A549 (cell line): ENCODE measurements at regions not wholly inside any gene's neighbourhood (a gene's known extent, or its start where the extent isn't known, plus 50 kb on each side); places are given as distances from the start of the nearest gene placed in this dataset.
A peak's percentile ranks its signal among the peaks of the same experiment; 100 is the strongest.

Source experiments
- ATAC-seq, 2 experiments: fragments of 200-7000 bp in 1 of 2; fragments of >200 bp in 1 of 2; cut with Nextera tagmentation in 1 of 2; cut with Tn5 transposase in 1 of 2; 3 replicates each; pipeline versions ENCODE4 v1.8.0 to v1.9.1; 2018 to 2020; ENCODE audit warnings: mild to moderate bottlenecking in 1 of 2, moderate library complexity in 1 of 2
- CTCF ChIA-PET: fragments of 300-600 bp; sonication (Branson Sonifier 250); formaldehyde crosslinking; extraction: SDS; loops from one replicate; lab custom pipeline; 2021; ENCODE audit warnings: antibody characterized with exemption, inconsistent platforms; lab: Yijun Ruan, JAX
- POLR2A ChIA-PET: fragments of 350-600 bp; formaldehyde crosslinking; extraction: SDS; loops from one replicate; lab custom pipeline; 2021; ENCODE audit warnings: antibody characterized with exemption, inconsistent platforms; lab: Yijun Ruan, JAX
- DNase-seq, 2 experiments: peaks; one replicate each; pipeline versions ENCODE4 v3.0.0 to v3.0.0-alpha.2; 2011 to 2016; ENCODE audit warnings: low read depth in 1 of 2, low spot score in 1 of 2
- FAIRE-seq: peaks from 2 replicates; lab custom pipeline; 2011; peaks lifted over from hg19 to GRCh38; lab: Jason Lieb, UNC
- H3K27ac ChIP-seq, 2 experiments: fragments of >200 bp; sonication (Bioruptor Twin); formaldehyde crosslinking; 3 replicates each; pipeline ENCODE4 v1.5.1; 2016 to 2017
- H3K4me1 ChIP-seq: fragments of >200 bp; sonication (Bioruptor Twin); formaldehyde crosslinking; 3 replicates; pipeline ENCODE4 v1.6.1; 2016
- H3K4me2 ChIP-seq: fragments of >200 bp; sonication (Bioruptor Twin); formaldehyde crosslinking; 3 replicates; pipeline ENCODE4 v1.6.1; 2016
- H3K4me3 ChIP-seq: fragments of >200 bp; sonication (Bioruptor Twin); formaldehyde crosslinking; 3 replicates; pipeline ENCODE4 v1.5.1; 2016
- H3K9me3 ChIP-seq: fragments of >200 bp; sonication (Bioruptor Twin); formaldehyde crosslinking; 3 replicates; pipeline ENCODE4 v1.6.1; 2016
- CBX2 ChIP-seq: fragments of 200-600 bp; sonication (generic); IDR thresholded peaks from 2 replicates; pipeline ENCODE4 v1.6.1; 2016; ENCODE audit warnings: low read depth, mild to moderate bottlenecking, borderline replicate concordance
- CHD2 ChIP-seq: fragments of 150-350 bp; IDR thresholded peaks from 2 replicates; pipeline ENCODE4 v1.6.1; 2014; ENCODE audit warnings: low read length; ENCODE audit not compliant: partially characterized antibody
- EP300 ChIP-seq, 2 experiments: fragments of >200 bp; sonication (Bioruptor Twin); formaldehyde crosslinking; IDR thresholded peaks; 2 replicates in 1 of 2; 3 replicates in 1 of 2; pipeline ENCODE4 v1.6.1; 2016 to 2017
- FOSB ChIP-seq: fragments of 250-450 bp; sonication (Bioruptor Pico); IDR thresholded peaks from 2 replicates; pipeline ENCODE4 v1.5.0; 2020; ENCODE audit warnings: mild to moderate bottlenecking, moderate library complexity
- FOXS1 ChIP-seq: fragments of 250-450 bp; sonication (Bioruptor Pico); IDR thresholded peaks from 2 replicates; pipeline ENCODE4 v1.5.0; 2020; ENCODE audit warnings: mild to moderate bottlenecking, moderate library complexity
- GATA3 ChIP-seq: IDR thresholded peaks from 2 replicates; pipeline ENCODE4 v1.6.1; 2012; ENCODE audit warnings: borderline replicate concordance
- HDAC2 ChIP-seq: fragments of 200-600 bp; sonication (generic); IDR thresholded peaks from 2 replicates; pipeline ENCODE4 v1.6.1; 2016
- HOXA7 ChIP-seq: fragments of 250-450 bp; sonication (Bioruptor Pico); IDR thresholded peaks from 2 replicates; pipeline ENCODE4 v1.5.0; 2020; ENCODE audit warnings: mild to moderate bottlenecking, moderate library complexity
- JUNB ChIP-seq: fragments of >200 bp; sonication (Bioruptor Twin); formaldehyde crosslinking; IDR thresholded peaks from 2 replicates; pipeline ENCODE4 v1.6.1; 2016
- KDM1A ChIP-seq: fragments of 200-600 bp; sonication (generic); IDR thresholded peaks from 2 replicates; pipeline ENCODE4 v1.6.1; 2016; ENCODE audit warnings: low read depth, mild to moderate bottlenecking
- KDM5A ChIP-seq: fragments of 200-600 bp; sonication (generic); IDR thresholded peaks from 2 replicates; pipeline ENCODE4 v1.6.1; 2016; ENCODE audit warnings: antibody characterized with exemption, mild to moderate bottlenecking
- MYC ChIP-seq: IDR thresholded peaks from 2 replicates; pipeline ENCODE4 v1.6.1; 2012; ENCODE audit warnings: mild to moderate bottlenecking, inconsistent platforms, low read length, improper control_type of control experiment, borderline replicate concordance
- NR3C1 ChIP-seq: fragments of >200 bp; sonication (Bioruptor Twin); formaldehyde crosslinking; IDR thresholded peaks from 3 replicates; pipeline ENCODE4 v1.6.1; 2017
- PHF8 ChIP-seq: fragments of 200-600 bp; sonication (generic); IDR thresholded peaks from 2 replicates; pipeline ENCODE4 v1.6.1; 2016; ENCODE audit warnings: low read depth, mild to moderate bottlenecking, antibody characterized with exemption, moderate library complexity, borderline replicate concordance
- POLR2AphosphoS2 ChIP-seq: conservative IDR thresholded peaks from 2 replicates; pipeline ENCODE4 v1.6.1; 2012; ENCODE audit warnings: low read length, improper control_type of control experiment, inconsistent platforms
- RAD21 ChIP-seq, 2 experiments: fragments of >200 bp in 1 of 2; sonication (Bioruptor Twin) in 1 of 2; formaldehyde crosslinking in 1 of 2; IDR thresholded peaks in 1 of 2; conservative IDR thresholded peaks in 1 of 2; 2 replicates in 1 of 2; 3 replicates in 1 of 2; pipeline ENCODE4 v1.6.1; 2012 to 2018; ENCODE audit warnings: inconsistent platforms in 1 of 2
- RARB ChIP-seq: fragments of 250-450 bp; sonication (Bioruptor Pico); IDR thresholded peaks from 2 replicates; pipeline ENCODE4 v1.8.0; 2021; ENCODE audit warnings: mild to moderate bottlenecking, moderate library complexity
- RNF2 ChIP-seq: fragments of 200-600 bp; sonication (generic); IDR thresholded peaks from 2 replicates; pipeline ENCODE4 v1.6.1; 2016; ENCODE audit warnings: low read depth, mild to moderate bottlenecking, antibody characterized with exemption, moderate library complexity, borderline replicate concordance
- SMC3 ChIP-seq: fragments of >200 bp; sonication (Bioruptor Twin); formaldehyde crosslinking; IDR thresholded peaks from 3 replicates; pipeline ENCODE4 v1.6.1; 2018; ENCODE audit warnings: inconsistent platforms
- TFCP2L1 ChIP-seq: fragments of 250-450 bp; sonication (Bioruptor Pico); IDR thresholded peaks from 2 replicates; pipeline ENCODE4 v1.5.0; 2021; ENCODE audit warnings: mild to moderate bottlenecking
- ZC3H11A ChIP-seq: fragments of 450-650 bp; IDR thresholded peaks from 2 replicates; pipeline ENCODE4 v1.6.1; 2014; ENCODE audit warnings: antibody characterized with exemption, mild to moderate bottlenecking
- ZFP36 ChIP-seq: fragments of 450-650 bp; IDR thresholded peaks from 2 replicates; pipeline ENCODE4 v1.6.1; 2014; ENCODE audit warnings: borderline replicate concordance; ENCODE audit not compliant: partially characterized antibody
- WGBS: methylation state at CpG from one replicate; pipeline ENCODE4 v1.1.6; 2017; ENCODE audit errors: missing lambda C conversion rate; 5-methylcytosine and 5-hydroxymethylcytosine counted together
- TF ChIP-seq, protein P1 (sequence below): fragments of 250-450 bp; sonication (Bioruptor Pico); IDR thresholded peaks from 2 replicates; pipeline ENCODE4 v1.5.0; 2021; ENCODE audit warnings: mild to moderate bottlenecking, moderate library complexity, borderline replicate concordance
- TF ChIP-seq, protein P2 (sequence below): IDR thresholded peaks from 2 replicates; pipeline ENCODE4 v1.6.1; 2012

DNA sequence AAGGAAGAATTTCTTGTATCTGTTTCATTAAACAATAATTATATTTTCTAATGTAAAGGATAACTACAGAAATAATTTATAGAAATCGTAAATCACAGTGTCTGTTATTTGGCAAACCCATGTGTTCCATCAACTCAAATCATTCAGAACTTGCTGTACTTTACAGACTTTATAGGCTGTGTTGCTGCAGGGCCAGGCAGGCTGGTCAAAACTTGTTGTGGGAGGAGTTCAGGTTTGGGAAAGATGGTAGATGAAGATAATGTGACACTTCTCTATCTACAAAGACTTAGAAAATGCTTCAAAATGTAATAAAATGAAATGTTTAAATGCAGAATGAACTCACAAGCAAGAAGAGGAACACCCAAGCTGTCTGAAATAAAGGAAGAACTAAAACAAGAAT is 183.4 kb downstream of the SEMA6D start (continued):
- TF ChIP-seq CBX2: no peak
- no peak for TF ChIP-seq RNF2
- TF ChIP-seq, protein P1, sequence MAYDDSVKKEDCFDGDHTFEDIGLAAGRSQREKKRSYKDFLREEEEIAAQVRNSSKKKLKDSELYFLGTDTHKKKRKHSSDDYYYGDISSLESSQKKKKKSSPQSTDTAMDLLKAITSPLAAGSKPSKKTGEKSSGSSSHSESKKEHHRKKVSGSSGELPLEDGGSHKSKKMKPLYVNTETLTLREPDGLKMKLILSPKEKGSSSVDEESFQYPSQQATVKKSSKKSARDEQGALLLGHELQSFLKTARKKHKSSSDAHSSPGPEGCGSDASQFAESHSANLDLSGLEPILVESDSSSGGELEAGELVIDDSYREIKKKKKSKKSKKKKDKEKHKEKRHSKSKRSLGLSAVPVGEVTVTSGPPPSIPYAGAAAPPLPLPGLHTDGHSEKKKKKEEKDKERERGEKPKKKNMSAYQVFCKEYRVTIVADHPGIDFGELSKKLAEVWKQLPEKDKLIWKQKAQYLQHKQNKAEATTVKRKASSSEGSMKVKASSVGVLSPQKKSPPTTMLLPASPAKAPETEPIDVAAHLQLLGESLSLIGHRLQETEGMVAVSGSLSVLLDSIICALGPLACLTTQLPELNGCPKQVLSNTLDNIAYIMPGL (CRISPR knock-in tag): no peak
- TF ChIP-seq PHF8: no peak
- no peak for TF ChIP-seq JUNB
- TF ChIP-seq POLR2AphosphoS2: no peak
- TF ChIP-seq FOXS1 (CRISPR knock-in tag): no peak
- no peak for TF ChIP-seq KDM1A
- no peak for TF ChIP-seq EP300 (IDR thresholded peaks at IDR 0.05)
- no peak for TF ChIP-seq FOSB
- no peak for TF ChIP-seq TFCP2L1 (CRISPR knock-in tag)
- TF ChIP-seq NR3C1: no peak

DNA sequence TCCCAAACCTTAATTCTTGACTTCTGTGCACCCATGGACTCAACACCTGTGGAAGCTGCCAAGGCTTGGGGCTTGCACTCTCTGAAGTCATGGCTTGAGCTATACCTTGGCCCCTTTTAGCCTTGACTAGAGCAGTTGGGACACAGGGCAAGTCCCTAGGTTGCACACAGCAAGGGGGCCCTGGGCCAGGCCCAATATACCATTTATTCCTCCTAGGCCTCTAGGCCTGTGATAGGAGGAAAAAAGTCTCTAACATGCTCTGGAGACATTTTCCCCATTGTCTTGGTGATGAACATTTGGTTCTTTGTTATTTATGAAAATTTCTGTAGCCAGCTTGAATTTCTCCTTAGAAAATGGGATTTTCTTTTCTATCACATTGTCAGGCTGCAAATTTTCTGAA is 186.1 kb downstream of the SEMA6D start:
- Histone ChIP-seq H3K4me3 (no peak overlapping the region), H3K9me3 (0 out of 3 replicates have a peak, but pooled peaks cover 2% of the 10 kb centered on the region), H3K27ac (no peak overlapping the region), H3K4me2 (no peak overlapping the region), H3K4me1 (no peaks in the 10 kb centered on the region)
- CTCF ChIA-PET: no interaction called here
- no peak for ATAC-seq
- POLR2A ChIA-PET: no interaction called here
- no peak for TF ChIP-seq RARB
- no peak for TF ChIP-seq HOXA7 (CRISPR knock-in tag)
- TF ChIP-seq ZFP36: peak; percentile 46
- TF ChIP-seq FOSB: no peak
- no peak for TF ChIP-seq MYC
- TF ChIP-seq CHD2: no peak
- no peak for TF ChIP-seq KDM1A
- no peak for TF ChIP-seq FOXS1 (CRISPR knock-in tag)
- no peak for FAIRE-seq
- no peak for DNase-seq

DNA sequence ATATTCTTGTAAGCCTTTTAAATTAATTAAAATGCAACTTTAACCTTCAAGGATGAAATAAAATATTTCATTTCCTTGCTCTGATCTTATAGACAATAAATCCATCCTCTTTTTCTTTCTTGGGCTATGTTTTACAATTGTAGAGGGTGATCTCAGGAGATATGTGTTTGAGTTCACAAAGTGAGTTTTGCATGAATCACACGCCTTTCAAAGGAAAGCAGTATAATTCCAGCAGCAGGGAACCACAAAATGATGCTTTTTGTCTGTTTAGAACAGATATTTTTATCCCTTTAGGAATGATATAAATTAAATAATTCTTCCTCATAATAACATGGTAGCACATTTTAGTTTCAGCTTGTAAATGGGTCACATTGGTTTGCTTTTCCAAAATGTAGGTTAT is 191.2 kb downstream of the SEMA6D start:
- ATAC-seq: no peak
- FAIRE-seq: no peak
- POLR2A ChIA-PET: no interaction called here
- Histone ChIP-seq H3K4me1 (no peaks in the 10 kb centered on the region), H3K27ac (no peak overlapping the region), H3K9me3 (no peaks in the 10 kb centered on the region), H3K4me2 (no peak overlapping the region), H3K4me3 (no peak overlapping the region)
- CTCF ChIA-PET: no interaction called here
- DNase-seq: no peak
- no peak for TF ChIP-seq RAD21 (conservative IDR thresholded peaks at IDR 0.05 in 1 of 2, IDR thresholded peaks at IDR 0.05 in 1 of 2)
- TF ChIP-seq HDAC2: no peak
- TF ChIP-seq FOSB: no peak
- no peak for TF ChIP-seq KDM5A
- TF ChIP-seq GATA3: no peak
- TF ChIP-seq JUNB: no peak
- TF ChIP-seq, protein P2, sequence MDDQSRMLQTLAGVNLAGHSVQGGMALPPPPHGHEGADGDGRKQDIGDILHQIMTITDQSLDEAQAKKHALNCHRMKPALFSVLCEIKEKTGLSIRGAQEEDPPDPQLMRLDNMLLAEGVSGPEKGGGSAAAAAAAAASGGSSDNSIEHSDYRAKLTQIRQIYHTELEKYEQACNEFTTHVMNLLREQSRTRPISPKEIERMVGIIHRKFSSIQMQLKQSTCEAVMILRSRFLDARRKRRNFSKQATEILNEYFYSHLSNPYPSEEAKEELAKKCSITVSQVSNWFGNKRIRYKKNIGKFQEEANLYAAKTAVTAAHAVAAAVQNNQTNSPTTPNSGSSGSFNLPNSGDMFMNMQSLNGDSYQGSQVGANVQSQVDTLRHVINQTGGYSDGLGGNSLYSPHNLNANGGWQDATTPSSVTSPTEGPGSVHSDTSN: no peak
- no peak for TF ChIP-seq RARB
- no peak for TF ChIP-seq ZC3H11A
- no peak for TF ChIP-seq SMC3
- no peak for TF ChIP-seq EP300 (IDR thresholded peaks at IDR 0.05)
- WGBS: 0% methylated on average over 1 of the region's 1 CpG
